H1 (cell line): ENCODE measurements at regions not wholly inside any gene's neighbourhood (a gene's known extent, or its start where the extent isn't known, plus 50 kb on each side); places are given as distances from the start of the nearest gene placed in this dataset.

Source experiments
- CBX8 ChIP-seq: fragments of 300-800, 300-1000 bp; sonication (generic); IDR thresholded peaks from 2 replicates; pipeline ENCODE4 v1.7.1; 2016; ENCODE audit warnings: low read depth, low read length, borderline replicate concordance
- CEBPB ChIP-seq: IDR thresholded peaks from 2 replicates; pipeline ENCODE4 v1.6.1; 2012; ENCODE audit warnings: low read depth, low read length
- CTCF ChIP-seq, 3 experiments: IDR thresholded peaks; 1 replicate in 2 of 3; 2 replicates in 1 of 3; pipeline versions ENCODE4 v1.5.1 to v1.6.1; 2011; ENCODE audit warnings: low read length in 3 of 3, mild to moderate bottlenecking in 3 of 3, inconsistent platforms in 2 of 3, low read depth in 1 of 3, moderate library complexity in 1 of 3; ENCODE audit not compliant: insufficient read depth in 1 of 3; ENCODE audit errors: control extremely low read depth in 1 of 3
- EP300 ChIP-seq, 2 experiments: IDR thresholded peaks; 1 replicate in 1 of 2; 2 replicates in 1 of 2; pipeline ENCODE4 v1.6.1; 2011 to 2012; ENCODE audit warnings: low read depth in 2 of 2, low read length in 2 of 2, mild to moderate bottlenecking in 2 of 2, borderline replicate concordance in 1 of 2, inconsistent platforms in 1 of 2, moderate library complexity in 1 of 2
- NRF1 ChIP-seq: IDR thresholded peaks from 2 replicates; pipeline ENCODE4 v1.6.1; 2011; ENCODE audit warnings: mild to moderate bottlenecking, low read depth, low read length, improper control_type of control experiment
- POLR2A ChIP-seq, 2 experiments: IDR thresholded peaks; 1 replicate in 1 of 2; 2 replicates in 1 of 2; pipeline ENCODE4 v1.6.1; 2011; ENCODE audit warnings: low read depth in 2 of 2, low read length in 2 of 2, mild to moderate bottlenecking in 2 of 2; ENCODE audit errors: control extremely low read depth in 1 of 2
- SP1 ChIP-seq: IDR thresholded peaks from 2 replicates; pipeline ENCODE4 v1.6.1; 2011; ENCODE audit warnings: low read depth, low read length

GRCh38 chr6:74492587-74492986, 713.3 kb downstream of the COL12A1 start:
- TF ChIP-seq EP300 (IDR thresholded peaks at IDR 0.05; ENCODE audit: borderline replicate concordance in 1 of 2, low read depth in 2 of 2, low read length in 2 of 2) (no peak), CBX8 (no peak), NRF1 (no peak), POLR2A (IDR thresholded peaks at IDR 0.05; ENCODE audit: control extremely low read depth in 1 of 2, low read depth in 2 of 2, low read length in 2 of 2) (no peak), SP1 (no peak), CTCF (IDR thresholded peaks at IDR 0.05; ENCODE audit: control extremely low read depth in 1 of 3, insufficient read depth in 1 of 3, low read depth in 1 of 3, low read length in 3 of 3) (no peak), CEBPB (no peak)
